Lower leg skin (tissue), 4 donors: ENCODE measurements at regions not wholly inside any gene's neighbourhood (a gene's known extent, or its start where the extent isn't known, plus 50 kb on each side); places are given as distances from the start of the nearest gene placed in this dataset.

Source experiments
- DNase-seq, 2 donors: peaks; one replicate each; pipeline ENCODE4 v3.0.0-alpha.2; 2019; ENCODE audit warnings: low spot score in 2 of 2
- H3K4me3 ChIP-seq: fragments of 200-600 bp; sonication (generic); 2 replicates; pipeline ENCODE4 v1.5.1; 2017; ENCODE audit warnings: mild to moderate bottlenecking, low read depth; ENCODE audit not compliant: poor library complexity, severe bottlenecking
- POLR2A ChIP-seq, 2 donors: fragments of 450-650 bp; IDR thresholded peaks; one replicate each; pipeline ENCODE4 v1.6.1; 2016 to 2017; ENCODE audit warnings: antibody characterized with exemption in 2 of 2, mild to moderate bottlenecking in 1 of 2, moderate library complexity in 1 of 2
- WGBS, 2 donors: methylation state at CpG; one replicate each; pipeline ENCODE4 v1.1.5; 2018; 5-methylcytosine and 5-hydroxymethylcytosine counted together
- intact Hi-C: fragments of 100-400 bp; cut with DNase I; formaldehyde crosslinking; loops from one replicate; pipeline ENCODE4 v1.15.0; 2023; ENCODE audit warnings: low total_unique reads
- TF ChIP-seq, protein P1 (sequence below), 3 donors: fragments of 450-650 bp; IDR thresholded peaks; one replicate each; pipeline ENCODE4 v1.5.1; 2016; ENCODE audit warnings: antibody characterized with exemption in 3 of 3, mild to moderate bottlenecking in 3 of 3, moderate library complexity in 2 of 3

DNA sequence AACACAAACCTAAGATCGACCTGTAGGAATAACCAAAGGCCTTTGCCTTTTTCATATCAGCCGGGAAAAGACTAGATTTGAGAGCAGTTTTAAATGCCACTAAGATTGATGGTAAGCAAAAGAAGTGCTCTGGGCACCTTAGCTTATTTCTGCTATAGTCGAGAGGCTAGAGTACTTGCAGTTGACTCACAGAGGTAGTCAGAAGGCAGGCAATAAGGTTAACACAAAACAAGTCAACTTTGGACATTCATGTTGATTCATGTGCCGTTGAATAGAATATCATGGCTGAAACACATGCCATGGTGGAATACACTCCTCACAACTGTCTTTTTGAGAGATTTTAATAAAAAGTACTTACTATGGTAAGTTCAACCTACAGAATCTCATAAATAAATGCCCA lies 507.6 kb downstream of the ZEB2 start:
- H3K4me3 ChIP-seq = no peak overlapping the region
- 82 to 90% methylated on average over 4 of the region's 4 CpGs for WGBS, 2 donors
- intact Hi-C loops = no loop called here
- DNase-seq = no peak
- TF ChIP-seq, protein P1, sequence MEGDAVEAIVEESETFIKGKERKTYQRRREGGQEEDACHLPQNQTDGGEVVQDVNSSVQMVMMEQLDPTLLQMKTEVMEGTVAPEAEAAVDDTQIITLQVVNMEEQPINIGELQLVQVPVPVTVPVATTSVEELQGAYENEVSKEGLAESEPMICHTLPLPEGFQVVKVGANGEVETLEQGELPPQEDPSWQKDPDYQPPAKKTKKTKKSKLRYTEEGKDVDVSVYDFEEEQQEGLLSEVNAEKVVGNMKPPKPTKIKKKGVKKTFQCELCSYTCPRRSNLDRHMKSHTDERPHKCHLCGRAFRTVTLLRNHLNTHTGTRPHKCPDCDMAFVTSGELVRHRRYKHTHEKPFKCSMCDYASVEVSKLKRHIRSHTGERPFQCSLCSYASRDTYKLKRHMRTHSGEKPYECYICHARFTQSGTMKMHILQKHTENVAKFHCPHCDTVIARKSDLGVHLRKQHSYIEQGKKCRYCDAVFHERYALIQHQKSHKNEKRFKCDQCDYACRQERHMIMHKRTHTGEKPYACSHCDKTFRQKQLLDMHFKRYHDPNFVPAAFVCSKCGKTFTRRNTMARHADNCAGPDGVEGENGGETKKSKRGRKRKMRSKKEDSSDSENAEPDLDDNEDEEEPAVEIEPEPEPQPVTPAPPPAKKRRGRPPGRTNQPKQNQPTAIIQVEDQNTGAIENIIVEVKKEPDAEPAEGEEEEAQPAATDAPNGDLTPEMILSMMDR (IDR thresholded peaks at IDR 0.05) = no peak
- TF ChIP-seq POLR2A (IDR thresholded peaks at IDR 0.05) = no peak

- DNase-seq = no peak
- no peak overlapping the region for H3K4me3 ChIP-seq
- no peak for TF ChIP-seq POLR2A (IDR thresholded peaks at IDR 0.05)
- TF ChIP-seq, protein P1 (IDR thresholded peaks at IDR 0.05) = no peak
- WGBS, 2 donors = 43 to 56% methylated on average over 2 of the region's 2 CpGs
- intact Hi-C loops = no loop called here
Measured at GRCh38 chr2:144011553-144011952, 508.4 kb downstream of the ZEB2 start.

DNA sequence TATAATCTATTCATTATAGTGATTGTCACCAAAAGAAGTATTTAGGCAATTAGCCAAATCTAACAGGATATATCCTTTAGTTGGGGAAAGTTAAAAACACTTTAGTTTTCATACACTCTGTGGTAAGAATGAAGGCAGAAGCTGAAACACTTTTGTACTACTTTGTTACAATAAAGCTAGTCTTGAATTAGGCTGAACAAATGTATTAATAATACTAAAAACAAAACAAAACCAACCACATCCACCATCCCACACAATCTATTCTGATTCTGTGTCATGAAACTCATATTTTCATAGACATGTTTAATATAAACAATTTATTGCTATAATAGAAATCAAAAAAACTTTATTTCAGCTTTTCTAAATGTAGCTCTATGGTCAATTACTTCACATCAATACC lies 508.8 kb downstream of the ZEB2 start:
- H3K4me3 ChIP-seq = no peak overlapping the region
- TF ChIP-seq POLR2A (IDR thresholded peaks at IDR 0.05) = no peak
- TF ChIP-seq, protein P1 (IDR thresholded peaks at IDR 0.05) = no peak
- no peak for DNase-seq
- intact Hi-C loops = no loop called here

- intact Hi-C loops = no loop called here
- no peak for TF ChIP-seq POLR2A (IDR thresholded peaks at IDR 0.05)
- TF ChIP-seq, protein P1 (IDR thresholded peaks at IDR 0.05) = no peak
- 83 to 96% methylated on average over 1 of the region's 1 CpG for WGBS, 2 donors
- H3K4me3 ChIP-seq = no peak overlapping the region
- DNase-seq = no peak
Measured at GRCh38 chr2:144010096-144010836, 509.7 kb downstream of the ZEB2 start.

DNA sequence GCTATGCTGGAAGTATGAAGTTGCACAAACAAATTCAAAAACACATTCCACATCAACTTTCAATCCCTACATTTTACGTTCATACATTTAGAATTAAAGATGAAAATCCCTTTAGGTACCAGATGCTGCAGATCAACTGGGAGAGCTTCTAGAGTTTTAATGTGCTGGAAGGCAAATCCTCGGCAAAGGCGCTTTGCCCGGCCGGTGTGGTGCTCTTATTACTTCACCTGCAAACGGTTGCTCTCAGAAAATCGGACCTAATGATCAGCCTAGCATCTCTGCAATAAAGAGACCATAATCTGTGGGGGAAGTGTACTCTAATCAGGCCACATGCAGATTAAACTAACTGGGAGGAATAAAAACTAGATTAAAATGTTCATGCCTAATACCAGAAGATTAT lies 513.8 kb downstream of the ZEB2 start:
- TF ChIP-seq POLR2A (IDR thresholded peaks at IDR 0.05) = no peak
- TF ChIP-seq, protein P1 (IDR thresholded peaks at IDR 0.05) = no peak
- DNase-seq = no peak
- WGBS, 2 donors = 92 to 94% methylated on average over 7 of the region's 7 CpGs
- no peak overlapping the region for H3K4me3 ChIP-seq
- intact Hi-C loops = no loop called here

- intact Hi-C loops = no loop called here
- 55 to 56% methylated on average over 9 of the region's 9 CpGs for WGBS, 2 donors
- TF ChIP-seq, protein P1 (IDR thresholded peaks at IDR 0.05) = no peak
- no peak for TF ChIP-seq POLR2A (IDR thresholded peaks at IDR 0.05)
- no peak overlapping the region for H3K4me3 ChIP-seq
- DNase-seq = no peak
Measured at GRCh38 chr2:144004742-144005141, 515.2 kb downstream of the ZEB2 start.
